HG02588 (cell line): ENCODE measurements at regions not wholly inside any gene's neighbourhood (a gene's known extent, or its start where the extent isn't known, plus 50 kb on each side); places are given as distances from the start of the nearest gene placed in this dataset.

Experiments used
- ATAC-seq: cut with Tn5 transposase; IDR thresholded peaks from one replicate; pipeline ENCODE4 v1.9.1; 2021; ENCODE audit warnings: mild to moderate bottlenecking, moderate library complexity; ENCODE audit not compliant: unreplicated experiment

DNA sequence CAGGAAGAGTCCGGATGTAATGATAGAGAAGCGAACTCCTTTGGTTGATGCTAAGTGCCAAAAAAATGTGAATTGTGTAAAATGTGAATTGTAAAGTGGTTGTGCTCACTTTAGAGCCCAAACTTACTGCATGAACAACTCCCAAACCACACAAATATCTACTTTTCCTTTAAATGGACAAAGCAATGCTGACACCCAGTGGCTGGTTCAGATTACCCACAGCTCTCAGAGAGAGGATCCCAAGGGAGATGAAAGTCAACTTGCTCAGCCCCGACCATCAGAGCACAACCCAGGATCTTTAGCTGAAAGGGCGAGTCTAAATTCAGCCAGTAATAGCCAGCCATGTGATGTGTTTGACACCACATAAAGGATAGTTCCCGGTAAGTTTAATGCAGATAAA is 133.7 kb downstream of the NMUR2 start:
- no peak for ATAC-seq

- ATAC-seq, result no peak
These were observed 135.0 kb downstream of the NMUR2 start for GRCh38 chr5:152270096-152270495.

GRCh38 chr5:152269533-152269932 is 135.5 kb downstream of the NMUR2 start:
- no peak for ATAC-seq

GRCh38 chr5:152264645-152265254 is 140.3 kb downstream of the NMUR2 start:
- ATAC-seq, result no peak

DNA sequence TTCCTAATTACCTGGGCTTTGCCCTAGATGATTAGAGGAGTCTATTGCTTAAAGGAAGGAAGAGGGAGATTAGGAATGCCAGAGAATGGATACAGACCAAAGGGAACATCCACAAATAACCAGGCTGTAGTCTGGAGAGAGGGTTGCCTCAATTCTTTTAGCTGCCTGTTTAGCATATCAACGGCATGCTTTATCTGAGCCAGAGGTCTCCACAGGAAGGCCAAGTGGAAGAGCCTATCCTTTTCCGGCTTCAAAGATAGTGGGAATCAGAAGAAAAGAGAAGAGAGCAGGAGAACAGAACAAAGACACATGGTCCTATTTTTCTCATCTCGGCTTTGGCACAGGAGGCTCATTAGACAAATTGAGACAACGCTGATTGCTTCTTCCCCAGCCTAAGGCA is 142.4 kb downstream of the NMUR2 start:
- ATAC-seq, result no peak

- ATAC-seq, result no peak
These were observed 144.1 kb downstream of the NMUR2 start for GRCh38 chr5:152260940-152261339.

DNA sequence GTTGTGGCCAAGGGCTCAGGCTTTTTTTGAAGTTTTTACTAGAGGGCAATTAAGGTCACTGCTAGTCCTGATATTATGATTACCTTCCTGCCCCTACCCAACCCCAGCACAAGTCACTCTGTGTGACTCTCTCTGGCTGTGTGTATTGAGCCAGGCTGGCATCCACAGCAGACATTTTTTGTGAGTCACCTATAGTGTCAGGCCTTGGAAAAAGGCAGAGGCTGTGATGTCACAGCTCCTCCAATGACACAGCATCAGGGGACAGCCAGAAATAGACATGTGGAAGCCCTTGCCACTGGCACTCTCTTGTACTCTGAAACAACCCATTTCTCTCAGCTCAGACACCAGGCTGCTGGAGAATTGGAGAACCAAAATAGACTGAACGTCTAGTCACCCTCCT is 145.4 kb downstream of the NMUR2 start:
- no peak for ATAC-seq

- no peak for ATAC-seq
These were observed 148.5 kb downstream of the NMUR2 start for GRCh38 chr5:152256580-152256979.

- ATAC-seq, result no peak
These were observed 149.7 kb downstream of the NMUR2 start for GRCh38 chr5:152255411-152255810.

DNA sequence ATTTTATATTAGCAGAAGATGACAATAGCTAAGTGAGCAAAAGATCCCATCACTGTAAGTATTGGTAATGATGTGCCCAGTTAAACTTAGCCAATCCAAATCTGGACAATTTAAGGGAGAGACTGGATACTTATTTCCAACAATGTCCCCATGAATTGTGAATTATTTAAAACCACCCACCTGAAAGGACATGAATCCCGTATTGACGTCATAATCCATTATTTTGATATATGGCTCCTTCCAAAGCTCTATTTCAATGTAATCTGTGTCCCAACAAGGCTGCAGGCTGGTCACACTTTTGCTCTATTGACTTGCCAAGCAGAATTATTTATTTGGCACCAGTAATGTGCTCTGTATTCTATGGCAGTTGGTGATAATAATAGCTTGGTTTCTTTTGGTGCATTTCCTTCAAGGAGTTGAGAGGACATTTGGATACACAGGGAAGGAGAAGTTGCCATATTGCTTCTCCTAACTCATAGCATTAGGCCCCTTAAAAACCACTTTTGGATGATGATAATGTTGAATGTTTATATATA is 157.2 kb downstream of the NMUR2 start:
- ATAC-seq, result no peak

DNA sequence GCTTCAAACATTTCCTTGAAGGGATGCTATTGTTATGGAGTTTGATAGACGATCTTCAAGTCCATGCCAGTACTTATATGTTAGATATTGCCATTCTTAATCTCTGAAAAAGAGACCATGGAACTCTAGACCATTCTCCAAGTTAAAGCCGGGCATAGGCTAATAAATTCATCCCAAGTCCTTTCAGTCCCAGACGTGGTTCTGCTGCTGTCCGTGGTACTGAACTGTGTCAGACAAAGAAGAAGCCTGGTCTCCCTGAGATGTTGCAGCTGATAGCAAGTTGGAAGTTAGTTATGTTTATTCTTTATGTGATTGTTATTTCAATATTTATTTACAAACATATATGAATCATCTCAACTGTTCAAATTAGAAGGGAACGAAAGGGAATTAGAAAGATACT is 158.7 kb downstream of the NMUR2 start:
- no peak for ATAC-seq

- no peak for ATAC-seq
These were observed 167.5 kb downstream of the NMUR2 start for GRCh38 chr5:152237531-152237930.

GRCh38 chr5:152226191-152226590 is 178.9 kb downstream of the NMUR2 start:
- ATAC-seq, result no peak

GRCh38 chr5:152221721-152222629 is 183.1 kb downstream of the NMUR2 start:
- ATAC-seq, result no peak

- no peak for ATAC-seq
These were observed 186.4 kb downstream of the NMUR2 start for GRCh38 chr5:152218694-152219093.

- ATAC-seq, result no peak
These were observed 199.3 kb downstream of the NMUR2 start for GRCh38 chr5:152205804-152206203.

GRCh38 chr5:152202321-152202720 is 202.8 kb downstream of the NMUR2 start:
- no peak for ATAC-seq

DNA sequence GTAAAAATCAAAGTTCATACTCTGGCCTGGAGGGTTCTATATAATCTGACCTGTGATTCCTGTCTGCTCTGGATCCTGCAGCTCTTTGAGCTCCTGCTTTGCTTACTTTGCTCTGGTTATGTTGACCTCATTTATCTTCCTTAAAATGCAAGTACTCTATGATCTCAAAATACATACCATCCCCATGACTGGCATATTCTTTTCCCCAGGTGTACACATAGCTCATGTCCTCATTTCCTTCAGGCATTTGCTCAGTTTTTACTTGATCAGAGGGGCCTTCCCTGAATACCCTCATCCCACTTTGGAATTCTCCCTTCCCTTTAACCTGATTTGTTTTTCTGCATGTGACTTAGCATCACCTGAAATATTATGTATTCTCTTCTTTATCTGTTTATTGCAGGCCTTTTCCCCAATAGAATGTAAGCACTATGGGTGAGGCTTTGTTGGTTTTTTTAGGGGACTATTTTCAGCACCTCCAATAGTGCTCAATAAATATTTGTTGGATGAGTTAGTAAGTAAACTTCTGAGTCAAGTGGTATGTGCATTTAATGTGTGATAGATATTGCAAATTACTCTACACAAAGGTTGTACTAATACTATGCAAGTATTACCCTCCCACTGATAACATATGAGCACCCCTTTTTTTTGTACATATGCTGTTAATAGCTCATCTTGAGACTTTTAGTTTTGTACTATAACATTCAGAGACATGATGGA is 211.5 kb downstream of the NMUR2 start:
- ATAC-seq, result no peak

DNA sequence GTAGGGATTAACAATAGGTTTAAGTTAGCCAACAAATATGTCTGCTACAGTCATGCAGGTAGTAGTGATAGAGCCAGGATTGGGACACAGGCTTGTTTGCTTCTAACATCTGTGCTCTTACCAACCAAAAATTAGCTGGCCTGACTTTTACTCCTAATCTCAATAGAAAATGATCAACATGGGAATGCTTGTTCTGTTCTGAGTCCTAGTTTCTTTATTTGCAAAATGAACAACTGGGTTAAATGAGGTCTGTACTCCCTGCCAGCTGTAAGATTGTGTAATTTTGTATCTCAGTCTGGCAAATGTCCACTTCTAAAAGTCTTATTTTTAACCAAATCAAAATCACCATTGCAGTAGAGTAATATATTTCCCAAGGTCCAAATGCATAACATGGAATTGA is 216.8 kb downstream of the NMUR2 start:
- ATAC-seq, result no peak

DNA sequence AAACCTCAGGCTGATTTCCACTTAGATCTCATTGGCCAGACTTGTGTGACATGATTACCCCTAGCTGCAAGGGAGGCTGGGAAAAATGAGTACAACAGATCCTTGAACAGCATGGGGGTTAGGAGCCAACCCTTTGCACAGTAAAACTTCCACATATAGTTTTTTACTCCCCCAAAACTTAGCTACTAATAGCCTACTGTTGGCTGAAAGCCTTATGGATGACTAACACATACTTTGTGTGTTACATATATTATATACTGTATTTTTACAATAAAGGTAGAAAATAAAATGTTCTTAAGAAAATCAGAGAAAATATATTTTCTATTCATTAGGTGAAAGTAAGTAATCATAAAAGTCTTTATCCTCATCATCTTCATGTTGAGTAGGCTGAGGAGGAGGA is 217.4 kb downstream of the NMUR2 start:
- ATAC-seq, result no peak

GRCh38 chr5:152185547-152186245 is 219.4 kb downstream of the NMUR2 start:
- no peak for ATAC-seq
